SU-DHL-6 (cell line): ENCODE measurements at regions not wholly inside any gene's neighbourhood (a gene's known extent, or its start where the extent isn't known, plus 50 kb on each side); places are given as distances from the start of the nearest gene placed in this dataset.

Experiments
- EZH2phosphoT487 ChIP-seq: fragments of 200-600 bp; sonication (generic), shearing (Covaris generic); conservative IDR thresholded peaks from 2 replicates; pipeline ENCODE4 v1.6.1; 2018; ENCODE audit warnings: mild to moderate bottlenecking, antibody characterized with exemption, low read length, moderate library complexity, mixed read lengths
- TF ChIP-seq, protein P1 (sequence below): fragments of 200-600 bp; sonication (generic); IDR thresholded peaks from one replicate; pipeline ENCODE4 v1.5.1; 2017; ENCODE audit warnings: antibody characterized with exemption, mild to moderate bottlenecking, low read length, moderate library complexity; ENCODE audit not compliant: insufficient read depth, poor library complexity, severe bottlenecking

DNA sequence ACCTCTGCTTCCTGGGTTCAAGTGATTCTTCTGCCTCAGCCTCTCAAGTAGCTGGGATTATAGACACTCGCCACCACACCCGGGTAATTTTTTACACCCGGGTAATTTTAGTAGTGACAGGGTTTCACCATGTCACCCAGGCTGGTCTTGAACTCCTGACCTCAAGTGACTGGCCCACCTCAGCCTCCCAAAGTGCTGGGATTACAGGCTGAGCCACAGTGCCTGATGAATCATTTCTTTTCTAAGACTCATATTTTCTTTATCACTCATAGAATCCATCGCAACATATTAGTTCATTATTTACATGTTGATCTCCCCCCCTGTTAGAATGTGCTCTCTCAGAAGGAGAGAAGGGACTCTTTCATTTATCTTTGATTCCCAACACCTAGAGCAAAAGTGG lies 109.5 kb upstream of the PTPRG start:
- TF ChIP-seq, protein P1, sequence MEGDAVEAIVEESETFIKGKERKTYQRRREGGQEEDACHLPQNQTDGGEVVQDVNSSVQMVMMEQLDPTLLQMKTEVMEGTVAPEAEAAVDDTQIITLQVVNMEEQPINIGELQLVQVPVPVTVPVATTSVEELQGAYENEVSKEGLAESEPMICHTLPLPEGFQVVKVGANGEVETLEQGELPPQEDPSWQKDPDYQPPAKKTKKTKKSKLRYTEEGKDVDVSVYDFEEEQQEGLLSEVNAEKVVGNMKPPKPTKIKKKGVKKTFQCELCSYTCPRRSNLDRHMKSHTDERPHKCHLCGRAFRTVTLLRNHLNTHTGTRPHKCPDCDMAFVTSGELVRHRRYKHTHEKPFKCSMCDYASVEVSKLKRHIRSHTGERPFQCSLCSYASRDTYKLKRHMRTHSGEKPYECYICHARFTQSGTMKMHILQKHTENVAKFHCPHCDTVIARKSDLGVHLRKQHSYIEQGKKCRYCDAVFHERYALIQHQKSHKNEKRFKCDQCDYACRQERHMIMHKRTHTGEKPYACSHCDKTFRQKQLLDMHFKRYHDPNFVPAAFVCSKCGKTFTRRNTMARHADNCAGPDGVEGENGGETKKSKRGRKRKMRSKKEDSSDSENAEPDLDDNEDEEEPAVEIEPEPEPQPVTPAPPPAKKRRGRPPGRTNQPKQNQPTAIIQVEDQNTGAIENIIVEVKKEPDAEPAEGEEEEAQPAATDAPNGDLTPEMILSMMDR: no peak
- TF ChIP-seq EZH2phosphoT487: no peak
